ENCODE measurements at regions not wholly inside any gene's neighbourhood (a gene's known extent, or its start where the extent isn't known, plus 50 kb on each side); places are given as distances from the start of the nearest gene placed in this dataset.

DNA sequence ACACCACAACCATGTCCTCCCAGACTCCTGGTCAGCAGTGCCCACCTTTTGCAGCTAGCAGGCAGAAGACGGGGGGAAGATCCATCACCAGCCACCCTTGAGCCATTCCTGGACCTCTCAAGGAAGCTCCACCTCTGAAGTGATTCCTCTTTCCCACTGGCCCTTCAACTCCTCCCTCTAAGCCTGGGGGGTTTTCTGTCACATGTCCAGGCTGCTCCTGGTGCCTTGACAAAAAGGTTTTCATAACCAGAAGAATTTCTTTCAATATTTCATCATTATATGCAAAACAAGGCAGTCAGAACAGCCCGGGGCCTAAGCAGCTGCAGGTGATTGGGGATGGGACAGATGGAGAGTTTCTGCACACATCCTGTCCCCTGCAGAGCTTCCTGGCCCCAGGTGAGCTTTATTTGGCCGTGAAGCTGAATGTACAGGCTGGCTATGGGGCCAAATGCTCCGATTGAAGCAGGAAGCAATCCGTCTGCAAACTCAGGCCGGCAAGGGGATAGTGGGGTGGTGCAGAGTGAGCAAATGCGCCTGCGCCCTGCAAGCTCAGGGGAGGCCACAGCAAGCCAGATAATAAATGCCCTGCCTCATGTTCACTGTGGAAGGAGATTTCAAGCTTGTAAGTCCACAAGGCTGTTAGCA lies 173.5 kb downstream of the C5orf15 start:
- no peak for DNase-seq

DNA sequence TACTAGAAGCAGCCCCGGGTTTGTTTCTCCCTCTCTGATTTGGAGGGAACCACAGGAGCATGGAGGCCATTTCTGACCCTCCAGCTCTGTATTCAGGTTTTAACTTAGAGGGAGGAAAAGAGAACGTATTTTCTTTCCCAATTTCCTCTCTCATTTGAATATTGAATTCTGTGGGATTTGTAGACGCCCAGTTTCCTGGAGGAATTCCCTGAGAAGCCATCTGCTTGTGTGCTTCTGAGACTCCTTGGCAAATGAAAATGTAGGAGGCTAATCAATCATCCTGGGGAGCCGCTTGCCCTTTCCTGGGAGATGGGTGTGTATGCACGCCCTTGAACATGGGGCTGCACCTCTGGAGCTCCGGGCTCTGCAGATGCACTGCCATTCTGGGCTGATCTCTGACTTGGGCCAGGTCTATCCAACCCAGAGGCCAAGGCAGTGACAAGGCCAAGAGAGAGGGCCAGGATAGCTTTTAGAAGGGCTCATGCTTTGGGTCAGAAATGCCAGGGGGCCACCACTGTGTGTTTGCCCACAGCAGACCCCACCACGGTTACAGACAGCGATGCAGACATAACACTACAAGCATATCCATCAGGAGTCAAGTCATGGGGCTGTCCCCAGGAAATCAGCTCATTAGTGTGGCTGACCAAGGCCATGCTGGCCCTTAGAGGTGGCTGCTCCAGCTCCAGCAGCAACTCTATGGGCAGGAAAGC lies 174.5 kb downstream of the C5orf15 start:
- no peak for DNase-seq

DNA sequence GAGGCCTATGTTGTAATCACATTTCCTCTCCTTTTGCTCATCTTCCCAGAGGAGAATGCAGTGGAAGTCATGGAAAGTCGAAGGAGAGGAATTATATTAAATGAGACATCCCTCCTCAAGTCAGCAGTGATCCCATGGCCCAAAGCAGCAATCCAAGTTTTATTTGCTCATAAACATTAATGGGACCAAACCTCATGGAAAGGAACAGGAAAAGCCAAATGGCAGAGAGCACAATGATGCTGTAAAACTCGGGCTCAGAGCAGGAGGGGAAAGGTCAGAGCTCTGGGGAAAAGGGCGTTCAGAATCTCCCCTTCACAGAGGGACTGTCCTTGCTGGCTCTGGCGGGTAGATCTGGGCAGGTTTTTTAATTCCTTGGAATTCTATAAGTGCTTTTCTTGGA lies 175.8 kb downstream of the C5orf15 start:
- DNase-seq: no peak

DNA sequence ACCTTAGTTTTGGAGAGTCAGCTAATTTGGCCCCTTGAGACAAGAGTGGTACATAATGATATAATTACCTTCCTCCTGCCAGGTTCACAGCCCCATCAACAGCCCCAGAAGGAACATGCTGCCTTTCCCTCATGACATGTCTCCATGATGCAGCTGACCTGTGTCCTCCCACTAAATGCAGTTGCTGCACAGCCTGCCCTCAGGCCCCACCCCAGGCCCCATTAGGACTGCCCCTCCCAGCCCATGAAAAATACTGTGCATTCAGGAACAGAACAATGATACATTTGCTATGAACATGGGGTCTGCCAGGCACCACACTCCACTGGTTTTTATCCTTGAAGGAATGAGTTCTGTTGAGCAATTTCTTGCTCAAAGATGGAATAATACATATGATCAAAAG lies 176.4 kb downstream of the C5orf15 start:
- DNase-seq: no peak

DNA sequence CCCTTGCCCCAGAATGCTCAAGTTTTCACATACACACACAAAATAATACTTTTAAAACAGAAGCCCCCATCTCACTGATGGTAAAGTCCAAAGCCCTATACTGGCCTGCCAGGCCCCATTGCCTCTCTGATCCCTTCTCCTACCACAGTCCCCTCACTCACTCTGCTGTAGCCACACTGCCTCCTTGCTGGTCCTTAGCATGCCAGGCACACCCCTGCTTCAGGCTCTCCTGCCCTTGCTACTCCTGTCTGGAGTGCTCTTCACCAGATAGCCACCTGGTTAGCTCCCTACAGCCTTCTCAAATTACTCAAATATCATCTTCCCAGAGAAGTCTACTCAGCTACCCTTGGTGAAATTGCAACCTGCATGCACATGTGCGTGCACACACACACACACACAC lies 177.5 kb downstream of the C5orf15 start:
- no peak for DNase-seq

DNA sequence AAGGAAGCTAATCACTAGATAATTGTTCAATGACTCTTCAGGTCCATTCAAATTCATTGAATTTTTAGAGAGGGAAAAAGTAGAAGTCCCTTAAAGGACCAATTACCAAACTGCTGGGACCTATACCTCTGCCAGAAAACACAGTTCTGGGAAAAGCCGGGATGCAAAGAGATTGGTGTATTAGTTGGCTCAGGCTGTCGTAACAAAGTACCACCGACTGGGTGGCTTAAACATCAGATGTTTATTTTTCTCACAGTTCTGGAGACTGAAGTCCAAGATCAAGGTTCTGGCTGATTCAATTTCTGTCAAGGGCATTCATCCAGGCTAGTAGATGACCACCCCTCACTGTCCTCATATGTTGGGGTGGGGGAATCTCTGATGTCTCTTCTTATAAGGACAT lies 177.1 kb upstream of the FSTL4 start:
- DNase-seq: no peak

GRCh38 chr5:133788121-133788520 lies 175.8 kb upstream of the FSTL4 start:
- no peak for DNase-seq

DNA sequence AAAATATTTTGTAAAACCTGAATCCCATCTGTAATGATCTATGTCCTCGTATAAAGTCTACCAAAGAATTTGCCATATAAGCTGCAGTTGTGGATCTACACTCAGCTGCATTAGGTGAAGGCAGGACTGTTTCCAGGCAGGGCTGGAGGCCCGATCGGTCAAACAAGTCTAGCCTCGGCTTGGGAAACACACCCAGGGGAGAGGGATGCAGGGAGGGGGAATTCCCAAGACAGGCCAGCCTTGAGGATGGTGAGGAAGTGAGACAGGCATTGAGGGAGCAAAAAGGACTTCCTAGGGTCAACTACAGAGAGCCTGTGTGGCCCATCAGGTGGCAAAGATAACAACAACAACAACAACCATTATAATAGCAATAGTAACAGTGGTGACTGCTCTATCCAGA lies 174.1 kb upstream of the FSTL4 start:
- no peak for DNase-seq

GRCh38 chr5:133785182-133785581 lies 172.8 kb upstream of the FSTL4 start:
- DNase-seq: no peak

- no peak for DNase-seq
Observed at GRCh38 chr5:133783481-133783880, 171.1 kb upstream of the FSTL4 start.

- no peak for DNase-seq
Observed at GRCh38 chr5:133782736-133783135, 170.4 kb upstream of the FSTL4 start.

GRCh38 chr5:133781436-133782225 lies 169.3 kb upstream of the FSTL4 start:
- no peak for DNase-seq

GRCh38 chr5:133780619-133781280 lies 168.4 kb upstream of the FSTL4 start:
- DNase-seq: no peak

- DNase-seq: no peak
Observed at GRCh38 chr5:133779828-133780475, 167.6 kb upstream of the FSTL4 start.

- DNase-seq: no peak
Observed at GRCh38 chr5:133778636-133779035, 166.3 kb upstream of the FSTL4 start.

GRCh38 chr5:133777951-133778350 lies 165.6 kb upstream of the FSTL4 start:
- DNase-seq: no peak

DNA sequence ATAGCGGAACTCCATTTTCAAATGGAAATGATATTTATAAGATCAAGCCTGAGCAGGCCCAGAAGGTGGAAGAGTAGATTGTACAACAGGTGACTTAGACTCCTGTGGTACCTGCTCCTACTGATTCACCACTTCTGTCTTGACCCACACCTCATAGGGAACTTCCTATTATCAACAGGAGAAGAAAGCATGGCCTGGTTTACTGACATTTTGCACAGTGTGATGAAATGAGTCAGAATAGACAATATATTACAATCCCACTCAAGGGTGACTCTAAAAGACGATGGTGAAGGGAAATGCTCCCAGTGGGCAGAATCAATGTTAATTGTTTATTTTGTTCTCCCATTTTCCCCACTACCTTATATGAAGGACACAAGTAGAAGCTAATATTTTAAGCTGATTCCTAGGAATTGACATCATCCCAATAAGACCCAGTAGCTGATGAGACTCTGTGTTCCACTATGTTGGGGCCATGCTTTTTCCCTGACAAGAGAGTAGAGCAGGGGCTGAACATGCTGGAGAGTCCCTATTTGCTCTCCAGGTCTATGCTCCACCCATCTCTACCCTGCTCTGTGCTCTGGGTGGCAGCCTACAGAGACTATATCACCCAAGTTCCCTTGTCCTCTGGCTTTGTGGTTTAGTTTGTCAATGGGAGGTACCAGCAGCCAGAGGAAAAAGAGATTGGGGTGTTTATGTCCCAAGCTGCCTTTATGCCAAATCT lies 163.4 kb upstream of the FSTL4 start:
- no peak for DNase-seq

GRCh38 chr5:133773247-133774202 lies 161.2 kb upstream of the FSTL4 start:
- DNase-seq: no peak

- DNase-seq: no peak
Observed at GRCh38 chr5:133769842-133770241, 157.5 kb upstream of the FSTL4 start.

- DNase-seq: no peak
Observed at GRCh38 chr5:133763744-133764143, 151.4 kb upstream of the FSTL4 start.

GRCh38 chr5:133761632-133762031 lies 149.3 kb upstream of the FSTL4 start:
- DNase-seq: no peak

All from CD4-positive, alpha-beta T cell treated with Interleukin-1 beta for 1 hour (primary cell).